RPMI7951 (cell line): ENCODE measurements at regions not wholly inside any gene's neighbourhood (a gene's known extent, or its start where the extent isn't known, plus 50 kb on each side); places are given as distances from the start of the nearest gene placed in this dataset.
A peak's percentile ranks its signal among the peaks of the same experiment; 100 is the strongest.
"Not testable (repeated sequence)": the region's sequence is repeated elsewhere in the genome, so short reads cannot be mapped to it uniquely, and the experiment has no call there.

ENCODE experiments used
- DNase-seq: peaks from one replicate; pipeline ENCODE4 v3.0.0-alpha.2; 2012; ENCODE audit warnings: low read depth

DNA sequence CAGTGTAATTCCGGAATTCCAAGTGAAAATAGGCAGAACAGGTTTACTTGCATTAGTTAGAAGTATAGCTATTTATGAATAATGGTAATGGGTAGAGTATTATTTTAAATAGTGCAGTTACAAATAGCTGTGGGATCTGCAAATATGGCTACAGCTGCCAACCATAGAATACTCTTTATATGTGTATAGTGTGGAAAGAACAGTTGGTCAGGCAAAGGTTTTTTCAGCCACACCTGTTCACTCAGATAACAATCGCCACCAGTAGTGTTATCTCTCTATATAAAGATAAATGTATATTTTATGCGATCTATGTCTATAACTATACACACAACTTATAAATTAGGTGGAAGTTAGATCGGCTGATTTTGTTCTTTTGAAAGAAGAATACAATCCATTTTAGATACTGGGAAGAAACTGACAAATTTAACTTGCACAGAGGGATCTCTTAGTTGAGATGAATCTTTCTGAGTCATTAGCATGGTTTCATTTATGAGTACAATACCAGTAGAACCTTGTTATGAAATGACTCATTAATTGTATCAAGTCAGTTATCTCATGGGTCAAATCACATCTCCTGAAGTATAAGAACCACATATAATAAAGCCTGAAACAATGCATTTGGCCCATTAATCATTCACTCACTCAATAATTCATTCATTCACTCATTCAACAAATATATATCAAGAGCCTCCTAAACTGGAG, 100.9 kb upstream of the NR3C2 start:
- no peak for DNase-seq

DNA sequence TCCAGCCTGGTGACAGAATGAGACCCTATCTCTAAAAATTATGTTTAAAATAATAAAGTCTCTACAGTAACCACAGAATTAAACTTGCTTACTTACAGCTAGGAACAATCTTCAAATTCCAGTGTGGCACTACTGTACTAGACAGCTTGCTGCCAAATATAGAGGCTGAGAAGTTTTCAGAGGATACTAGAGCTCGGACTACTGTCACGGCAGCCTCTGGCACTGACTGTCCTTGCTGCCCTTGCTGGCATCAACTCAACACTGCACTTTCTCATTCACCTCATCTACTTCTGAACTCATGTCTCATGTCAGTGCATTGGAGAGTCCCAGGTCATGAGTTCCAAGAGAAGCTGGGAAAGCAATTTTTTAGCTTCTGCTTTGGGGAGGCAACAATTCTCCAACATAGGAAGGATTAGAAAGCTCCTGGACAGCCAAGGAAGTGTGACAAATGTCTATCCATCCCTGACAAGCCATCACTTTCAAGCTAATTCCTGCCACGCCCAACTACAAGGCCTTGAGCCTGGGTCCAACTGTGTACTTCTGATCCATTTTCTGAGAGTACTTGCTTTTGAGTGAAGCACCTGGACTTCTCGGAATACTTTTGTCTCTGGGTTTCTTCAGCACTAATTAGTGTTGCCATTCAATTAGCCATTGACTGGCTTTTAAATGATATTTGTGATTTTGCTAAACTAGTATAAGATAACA, 98.6 kb upstream of the NR3C2 start:
- DNase-seq = no peak

DNA sequence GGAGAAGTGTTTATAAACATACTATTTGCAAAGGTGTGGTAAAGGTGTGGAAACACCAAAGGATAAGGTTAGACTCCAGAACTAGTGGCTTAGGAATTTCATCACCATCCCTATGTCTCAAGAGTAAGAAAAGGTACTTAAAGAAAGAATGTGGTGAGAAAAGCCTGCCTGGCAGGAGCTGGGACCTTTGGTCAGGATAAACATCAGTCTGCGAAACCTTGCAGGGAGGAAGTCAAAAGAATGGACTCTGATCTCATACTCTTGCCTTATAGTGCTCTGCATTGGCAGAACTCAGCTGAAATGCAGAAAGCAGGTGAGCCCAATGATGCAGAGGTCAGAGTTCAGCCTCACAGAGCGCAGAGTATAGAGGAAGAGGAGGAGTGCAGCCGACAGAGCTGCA, 97.2 kb upstream of the NR3C2 start:
- no peak for DNase-seq

DNA sequence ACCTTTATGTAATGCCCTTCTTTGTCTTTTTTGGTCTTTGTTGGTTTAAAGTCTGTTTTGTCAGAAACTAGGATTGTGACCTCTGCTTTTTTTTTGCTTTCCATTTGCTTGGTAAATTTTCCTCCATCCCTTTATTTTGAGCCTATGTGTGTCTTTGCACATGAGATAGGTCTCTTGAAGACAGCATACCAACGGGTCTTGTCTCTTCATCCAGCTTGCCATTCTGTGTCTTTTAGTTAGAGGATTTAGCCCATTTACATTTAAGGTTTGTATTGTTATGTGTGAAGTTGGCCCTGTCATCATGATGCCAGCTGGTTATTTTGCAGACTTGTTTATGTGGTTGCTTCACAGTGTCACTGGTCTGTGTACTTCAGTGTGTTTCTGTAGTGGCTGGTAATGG, 91.6 kb upstream of the NR3C2 start:
- not testable (repeated sequence) for DNase-seq

DNA sequence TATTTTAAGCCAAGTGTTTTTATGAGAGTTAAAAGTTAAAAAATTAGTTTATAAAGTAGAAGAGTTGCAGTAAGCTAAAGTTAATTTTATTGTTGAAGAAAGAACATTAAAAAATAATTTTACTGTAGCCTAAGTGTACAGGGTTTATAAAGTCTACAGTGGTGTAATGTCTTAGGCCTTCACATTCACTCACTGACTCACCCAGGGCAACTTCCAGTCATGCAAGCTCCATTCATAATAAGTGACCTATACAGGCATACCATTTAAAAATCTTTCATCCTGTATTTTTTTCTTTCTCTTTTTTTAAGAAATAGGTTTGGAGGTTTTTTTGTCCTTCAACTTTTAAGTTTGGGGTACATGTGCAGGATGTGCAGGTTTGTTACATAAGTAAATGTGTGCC, 87.9 kb upstream of the NR3C2 start:
- DNase-seq = no peak

DNA sequence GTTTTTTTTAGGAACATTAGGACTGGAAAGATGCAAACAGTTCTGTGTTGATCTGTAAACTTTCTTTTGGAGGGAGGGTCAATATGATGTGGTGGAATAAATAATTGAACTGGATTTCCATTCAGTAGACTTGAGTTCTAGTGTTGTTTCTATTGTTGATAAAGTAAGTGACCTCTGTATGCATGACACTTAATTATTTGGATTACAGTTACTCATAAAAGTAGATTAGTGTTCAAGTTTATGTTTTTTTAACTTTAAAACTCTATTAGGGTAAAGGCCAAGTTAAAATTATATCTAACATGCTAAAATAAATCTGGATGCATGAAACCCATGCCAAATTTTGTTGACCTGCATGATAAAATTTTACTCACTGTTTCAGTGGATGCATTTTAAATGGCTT, 85.4 kb upstream of the NR3C2 start:
- DNase-seq = no peak

DNA sequence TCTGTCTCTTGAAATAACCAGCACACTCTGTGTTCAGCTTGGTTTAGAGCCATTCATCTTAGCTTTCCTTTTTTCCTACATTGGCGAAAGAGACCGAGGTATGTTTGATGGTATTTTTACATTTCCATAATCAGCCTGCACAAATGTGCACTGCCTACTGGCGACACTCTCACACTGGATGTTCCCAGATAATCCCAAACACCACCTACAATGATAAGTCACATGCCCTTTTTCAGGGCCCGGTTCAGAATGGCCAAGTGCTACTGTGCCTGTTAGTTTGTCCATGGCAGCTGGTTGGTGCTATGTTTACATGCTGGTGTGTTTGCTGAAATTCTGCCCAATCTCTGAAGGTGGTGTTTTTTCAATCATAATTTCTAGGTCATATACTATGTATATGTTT, 80.8 kb upstream of the NR3C2 start:
- DNase-seq = no peak

DNA sequence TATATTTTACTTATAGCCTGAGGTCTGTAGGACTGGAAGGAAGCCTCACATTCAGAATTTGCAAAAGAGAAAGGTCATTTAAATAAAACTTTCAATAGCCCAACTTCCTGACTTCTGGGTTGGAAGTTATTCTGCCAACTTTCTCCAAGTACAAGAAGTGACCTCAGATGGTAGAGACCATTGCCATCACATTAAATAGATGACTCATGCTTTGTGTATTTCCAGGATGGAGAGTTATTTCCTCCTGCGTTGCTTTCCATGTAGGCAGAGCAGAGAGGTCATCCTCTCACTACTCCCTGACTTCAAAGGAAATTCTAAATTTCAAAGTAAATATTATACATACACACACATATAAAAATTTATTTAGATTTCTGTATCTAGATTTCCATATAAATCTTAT, 73.0 kb upstream of the NR3C2 start:
- peak; percentile 1 for DNase-seq

DNA sequence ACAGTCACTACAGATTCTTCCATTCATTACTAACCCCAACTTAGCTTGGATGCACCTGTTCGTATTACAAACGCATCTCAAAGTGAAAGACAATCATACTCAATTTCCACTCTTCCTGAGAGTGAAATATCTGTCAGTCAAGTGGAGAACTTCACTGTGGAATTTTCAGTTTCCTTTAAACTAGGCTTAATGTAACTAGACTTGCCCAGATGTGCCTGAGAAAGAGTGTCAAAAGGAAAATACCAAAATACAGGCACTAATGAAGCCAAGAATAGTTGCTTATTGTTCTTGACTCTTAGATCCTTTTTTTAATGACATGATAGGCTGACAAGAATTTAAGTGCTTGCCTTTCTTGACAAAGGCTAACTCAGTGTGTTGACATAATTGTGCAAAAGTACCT, 72.4 kb upstream of the NR3C2 start:
- no peak for DNase-seq

DNA sequence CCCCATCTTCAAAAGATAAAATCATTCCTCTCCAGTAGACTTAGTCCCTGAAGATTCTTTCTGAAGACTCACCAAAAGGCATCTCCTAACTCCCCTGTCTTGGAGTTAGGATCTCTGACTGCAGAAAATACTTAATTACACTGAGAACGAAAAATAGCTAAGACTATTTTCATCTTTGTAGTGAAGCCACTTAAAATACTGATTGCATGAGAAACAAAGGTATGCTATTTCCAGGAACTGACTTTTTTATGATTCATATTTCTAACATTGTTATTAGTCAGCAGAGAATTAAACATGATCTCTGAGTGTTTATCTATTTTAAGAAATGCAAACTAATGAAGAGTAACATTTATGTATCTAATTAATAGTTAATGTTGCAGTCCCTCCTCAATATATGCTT, 71.8 kb upstream of the NR3C2 start:
- no peak for DNase-seq

DNA sequence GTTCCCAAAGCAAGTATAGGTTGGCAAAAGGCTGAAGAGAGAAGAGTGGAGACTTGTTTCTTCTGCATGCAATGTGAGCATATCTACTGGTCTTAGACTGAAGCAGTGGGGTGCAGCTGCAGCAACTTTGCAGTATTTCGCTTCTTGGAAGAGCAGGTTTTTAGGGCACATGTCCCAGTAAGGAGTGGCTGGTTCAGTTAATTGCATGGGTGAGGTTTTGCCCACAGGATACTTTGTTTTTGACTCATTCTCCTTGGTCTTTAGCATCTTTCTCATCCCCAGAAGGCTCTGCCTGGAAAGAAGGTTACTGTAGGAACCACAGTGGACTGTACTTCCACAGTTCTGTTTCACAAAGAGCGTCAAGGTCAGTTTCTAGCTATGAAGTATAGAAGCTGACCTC, 68.0 kb upstream of the NR3C2 start:
- DNase-seq = no peak

DNA sequence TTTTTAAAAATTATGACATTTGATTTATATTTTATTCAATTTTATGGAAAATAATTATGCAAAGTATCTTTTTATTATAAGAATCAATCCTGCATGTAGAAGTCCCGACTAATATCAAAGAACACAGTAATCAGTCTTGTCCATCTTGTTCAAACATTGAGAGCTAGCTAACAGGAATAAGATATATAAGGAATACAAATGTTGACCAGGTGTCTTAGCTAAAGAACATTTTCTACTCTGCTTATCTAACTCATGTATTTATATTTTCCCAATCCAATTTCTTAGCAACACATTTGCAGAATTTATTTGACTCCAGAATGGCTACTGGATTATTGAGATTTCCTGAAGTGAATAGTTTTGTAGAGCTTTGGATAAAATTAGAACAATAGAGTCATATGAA, 61.5 kb upstream of the NR3C2 start:
- DNase-seq = no peak

DNA sequence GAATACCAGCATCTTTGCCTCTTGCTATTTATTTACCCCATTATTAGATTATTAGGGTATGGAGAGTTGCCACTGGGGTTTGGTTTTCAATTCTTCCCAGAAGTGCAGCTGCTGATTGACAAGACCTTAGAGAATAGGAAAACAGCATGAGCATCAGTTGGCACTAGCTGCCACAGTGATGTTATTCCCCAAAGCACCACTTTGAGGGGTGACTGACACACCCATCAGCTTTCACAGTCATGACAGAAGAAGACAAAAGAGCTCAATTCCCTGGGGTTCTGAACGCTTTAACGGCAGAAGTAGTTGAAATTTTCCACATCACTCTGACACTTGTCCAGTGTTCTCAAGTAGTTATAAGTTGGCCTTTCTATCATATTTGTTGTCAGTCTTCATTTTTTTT, 55.0 kb upstream of the NR3C2 start:
- no peak for DNase-seq

DNA sequence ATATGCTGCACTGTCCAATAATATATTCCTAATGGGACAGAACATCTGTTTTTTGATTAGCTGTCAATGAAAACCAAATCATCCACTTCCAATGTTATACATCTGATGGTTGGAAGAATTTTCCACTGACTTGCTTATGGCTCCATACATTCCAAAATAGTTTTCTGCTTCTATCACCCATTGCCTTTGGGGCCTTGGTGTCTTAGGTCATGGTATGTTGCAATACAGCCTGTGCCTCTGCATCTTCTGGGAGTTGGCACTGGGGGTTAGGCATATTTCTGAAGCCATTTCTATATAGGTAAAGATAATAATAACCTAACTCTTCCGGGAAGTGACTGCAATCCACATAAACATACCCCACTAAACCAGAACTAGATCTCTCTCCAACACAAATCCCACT, 53.2 kb upstream of the NR3C2 start:
- no peak for DNase-seq
